Suppressor macrophage treated with lipopolysaccharide for 4 hours (primary cell): ENCODE measurements at regions not wholly inside any gene's neighbourhood (a gene's known extent, or its start where the extent isn't known, plus 50 kb on each side); places are given as distances from the start of the nearest gene placed in this dataset.
"Not testable (repeated sequence)": the region's sequence is repeated elsewhere in the genome, so short reads cannot be mapped to it uniquely, and the experiment has no call there.

Experiments
- DNase-seq: peaks from one replicate; pipeline ENCODE4 v3.0.0-alpha.2; 2020

GRCh38 chr4:138113819-138114400 is 128.2 kb downstream of the SLC7A11 start:
- no peak for DNase-seq

- not testable (repeated sequence) for DNase-seq
Observed at GRCh38 chr4:138112890-138113289, 129.3 kb downstream of the SLC7A11 start.

GRCh38 chr4:138112389-138112788 is 129.8 kb downstream of the SLC7A11 start:
- no peak for DNase-seq

- DNase-seq: no peak
Observed at GRCh38 chr4:138111462-138112000, 130.6 kb downstream of the SLC7A11 start.

GRCh38 chr4:138110815-138111214 is 131.3 kb downstream of the SLC7A11 start:
- DNase-seq: no peak

GRCh38 chr4:138107023-138107422 is 135.1 kb downstream of the SLC7A11 start:
- no peak for DNase-seq

GRCh38 chr4:138105331-138105730 is 136.8 kb downstream of the SLC7A11 start:
- DNase-seq: no peak

GRCh38 chr4:138104284-138104680 is 137.9 kb downstream of the SLC7A11 start:
- DNase-seq: no peak

- no peak for DNase-seq
Observed at GRCh38 chr4:138103597-138104283, 138.4 kb downstream of the SLC7A11 start.

- no peak for DNase-seq
Observed at GRCh38 chr4:138099385-138099784, 142.8 kb downstream of the SLC7A11 start.

- no peak for DNase-seq
Observed at GRCh38 chr4:138097912-138098600, 144.1 kb downstream of the SLC7A11 start.

GRCh38 chr4:138096384-138097062 is 145.6 kb downstream of the SLC7A11 start:
- DNase-seq: no peak

- no peak for DNase-seq
Observed at GRCh38 chr4:138095378-138095777, 146.8 kb downstream of the SLC7A11 start.

- no peak for DNase-seq
Observed at GRCh38 chr4:138092060-138092459, 150.1 kb downstream of the SLC7A11 start.

GRCh38 chr4:138090918-138091676 is 151.1 kb downstream of the SLC7A11 start:
- no peak for DNase-seq

GRCh38 chr4:138090150-138090917 is 151.8 kb downstream of the SLC7A11 start:
- peak; percentile 72 for DNase-seq

GRCh38 chr4:138088449-138089208 is 153.5 kb downstream of the SLC7A11 start:
- DNase-seq: no peak

GRCh38 chr4:138087066-138087719 is 155.0 kb downstream of the SLC7A11 start:
- DNase-seq: no peak

GRCh38 chr4:138086611-138087041 is 155.5 kb downstream of the SLC7A11 start:
- no peak for DNase-seq

GRCh38 chr4:138085736-138086305 is 156.3 kb downstream of the SLC7A11 start:
- no peak for DNase-seq
